Mucosa of rectum (tissue), 2 donors: ENCODE measurements at regions not wholly inside any gene's neighbourhood (a gene's known extent, or its start where the extent isn't known, plus 50 kb on each side); places are given as distances from the start of the nearest gene placed in this dataset.

Source experiments
- H3K27ac ChIP-seq, 2 donors: one replicate each; pipeline ENCODE4 v1.7.0; 2013; ENCODE audit warnings: inconsistent platforms in 2 of 2, low read depth in 2 of 2, low read length in 2 of 2
- H3K27me3 ChIP-seq, 2 donors: one replicate each; pipeline ENCODE4 v1.7.0; 2013; ENCODE audit warnings: low read length in 2 of 2; ENCODE audit not compliant: control insufficient read depth in 2 of 2, insufficient read depth in 2 of 2
- H3K36me3 ChIP-seq, 2 donors: one replicate each; pipeline ENCODE4 v1.7.0; 2013; ENCODE audit warnings: low read length in 2 of 2; ENCODE audit not compliant: control insufficient read depth in 2 of 2, insufficient read depth in 2 of 2
- H3K4me1 ChIP-seq, 2 donors: one replicate each; pipeline ENCODE4 v1.7.0; 2013; ENCODE audit warnings: low read length in 2 of 2, mild to moderate bottlenecking in 1 of 2; ENCODE audit not compliant: control insufficient read depth in 2 of 2, insufficient read depth in 2 of 2
- H3K4me3 ChIP-seq, 2 donors: one replicate each; pipeline ENCODE4 v1.7.0; 2013; ENCODE audit warnings: low read length in 2 of 2
- H3K9ac ChIP-seq, 2 donors: one replicate each; pipeline ENCODE4 v1.7.0; 2013; ENCODE audit warnings: low read length in 2 of 2, low read depth in 1 of 2, mild to moderate bottlenecking in 1 of 2
- H3K9me3 ChIP-seq, 2 donors: one replicate each; pipeline ENCODE4 v1.7.0; 2013; ENCODE audit warnings: low read length in 2 of 2; ENCODE audit not compliant: control insufficient read depth in 2 of 2
- donor health status: healthy.
- donor health status: Normal muscosa, but diverticular disease.

- H3K27me3 ChIP-seq: no peaks in the 10 kb centered on the region
- no peak overlapping the region for H3K9ac ChIP-seq
- no peaks in the 10 kb centered on the region for H3K36me3 ChIP-seq
- H3K4me1 ChIP-seq: no peaks in the 10 kb centered on the region
- no peaks in the 10 kb centered on the region for H3K9me3 ChIP-seq
- H3K4me3 ChIP-seq: no peak overlapping the region
- no peak overlapping the region for H3K27ac ChIP-seq
These were observed 77.7 kb upstream of the TAS2R1 start for GRCh38 chr5:9707732-9708462.

- no peak overlapping the region for H3K4me3 ChIP-seq
- H3K4me1 ChIP-seq: no peaks in the 10 kb centered on the region
- H3K9me3 ChIP-seq: no peaks in the 10 kb centered on the region
- no peaks in the 10 kb centered on the region for H3K27me3 ChIP-seq
- no peaks in the 10 kb centered on the region for H3K36me3 ChIP-seq
- H3K9ac ChIP-seq: no peak overlapping the region
- no peak overlapping the region for H3K27ac ChIP-seq
These were observed 69.5 kb upstream of the TAS2R1 start for GRCh38 chr5:9699681-9700080.

GRCh38 chr5:9698841-9699240 lies 68.7 kb upstream of the TAS2R1 start:
- H3K27me3 ChIP-seq: no peaks in the 10 kb centered on the region
- H3K4me3 ChIP-seq: no peak overlapping the region
- no peaks in the 10 kb centered on the region for H3K9me3 ChIP-seq
- no peaks in the 10 kb centered on the region for H3K36me3 ChIP-seq
- H3K27ac ChIP-seq: no peak overlapping the region
- no peak overlapping the region for H3K9ac ChIP-seq
- no peaks in the 10 kb centered on the region for H3K4me1 ChIP-seq

- no peak overlapping the region for H3K27ac ChIP-seq
- H3K27me3 ChIP-seq: no peaks in the 10 kb centered on the region
- no peak overlapping the region for H3K4me3 ChIP-seq
- no peaks in the 10 kb centered on the region for H3K9me3 ChIP-seq
- H3K36me3 ChIP-seq: no peaks in the 10 kb centered on the region
- no peak overlapping the region for H3K9ac ChIP-seq
- H3K4me1 ChIP-seq: no peaks in the 10 kb centered on the region
These were observed 68.1 kb upstream of the TAS2R1 start for GRCh38 chr5:9698125-9698826.

GRCh38 chr5:9692576-9692975 lies 62.4 kb upstream of the TAS2R1 start:
- Histone ChIP-seq H3K4me3 (no peak overlapping the region), H3K9me3 (no peaks in the 10 kb centered on the region), H3K27ac (no peak overlapping the region), H3K36me3 (no peaks in the 10 kb centered on the region), H3K4me1 (no peaks in the 10 kb centered on the region), H3K27me3 (no peaks in the 10 kb centered on the region), H3K9ac (no peak overlapping the region)

- Histone ChIP-seq H3K9me3 (no peaks in the 10 kb centered on the region), H3K9ac (no peak overlapping the region), H3K4me1 (no peaks in the 10 kb centered on the region), H3K36me3 (no peaks in the 10 kb centered on the region), H3K27ac (no peak overlapping the region), H3K4me3 (no peak overlapping the region), H3K27me3 (no peaks in the 10 kb centered on the region)
These were observed 61.1 kb upstream of the TAS2R1 start for GRCh38 chr5:9691261-9691660.

GRCh38 chr5:9690751-9691150 lies 60.6 kb upstream of the TAS2R1 start:
- Histone ChIP-seq H3K4me1 (no peaks in the 10 kb centered on the region), H3K27ac (no peak overlapping the region), H3K9ac (no peak overlapping the region), H3K4me3 (no peak overlapping the region), H3K9me3 (no peaks in the 10 kb centered on the region), H3K36me3 (no peaks in the 10 kb centered on the region), H3K27me3 (no peaks in the 10 kb centered on the region)

- Histone ChIP-seq H3K27me3 (no peaks in the 10 kb centered on the region), H3K27ac (no peak overlapping the region), H3K4me3 (no peak overlapping the region), H3K4me1 (no peaks in the 10 kb centered on the region), H3K9ac (no peak overlapping the region), H3K36me3 (no peaks in the 10 kb centered on the region), H3K9me3 (no peaks in the 10 kb centered on the region)
These were observed 56.1 kb upstream of the TAS2R1 start for GRCh38 chr5:9686216-9686615.

GRCh38 chr5:9681706-9682105 lies 51.6 kb upstream of the TAS2R1 start:
- no peak overlapping the region for H3K9ac ChIP-seq

More at GRCh38 chr5:9681706-9682105, 51.6 kb upstream of the TAS2R1 start:
- no peaks in the 10 kb centered on the region for H3K27me3 ChIP-seq
- no peaks in the 10 kb centered on the region for H3K9me3 ChIP-seq
- H3K4me3 ChIP-seq: no peak overlapping the region
- no peak overlapping the region for H3K27ac ChIP-seq
- H3K4me1 ChIP-seq: no peaks in the 10 kb centered on the region
- no peaks in the 10 kb centered on the region for H3K36me3 ChIP-seq
